Chondrocyte (in vitro differentiated cells): ENCODE measurements at regions not wholly inside any gene's neighbourhood (a gene's known extent, or its start where the extent isn't known, plus 50 kb on each side); places are given as distances from the start of the nearest gene placed in this dataset.

Experiments
- DNase-seq: peaks from one replicate; pipeline ENCODE4 v3.0.0; 2021; ENCODE audit warnings: mixed read lengths, low spot score
- H3K27ac Mint-ChIP-seq: one replicate; pipeline ENCODE4 v1.8.0; 2021; ENCODE audit warnings: mild to moderate bottlenecking, moderate library complexity, mixed read lengths; ENCODE audit not compliant: unreplicated experiment
- H3K27me3 Mint-ChIP-seq: 2 replicates; pipeline ENCODE4 v1.8.0; 2021; ENCODE audit warnings: low read depth, mixed read lengths
- H3K36me3 Mint-ChIP-seq: 2 replicates; pipeline ENCODE4 v1.8.0; 2021; ENCODE audit warnings: low read depth, mixed read lengths
- H3K4me1 Mint-ChIP-seq: 2 replicates; pipeline ENCODE4 v1.8.0; 2021; ENCODE audit warnings: low read depth, mild to moderate bottlenecking, mixed read lengths
- H3K4me3 Mint-ChIP-seq: one replicate; pipeline ENCODE4 v1.8.0; 2021; ENCODE audit warnings: mild to moderate bottlenecking, moderate library complexity, mixed read lengths; ENCODE audit not compliant: unreplicated experiment
- H3K9me3 Mint-ChIP-seq: 2 replicates; pipeline ENCODE4 v1.8.0; 2021; ENCODE audit warnings: low read depth, mixed read lengths
- TF ChIP-seq, protein P1 (sequence below): fragments of 200-600 bp; sonication (generic); IDR thresholded peaks from 2 replicates; pipeline ENCODE4 v1.5.0; 2021; ENCODE audit warnings: antibody characterized with exemption, mild to moderate bottlenecking, moderate library complexity

DNA sequence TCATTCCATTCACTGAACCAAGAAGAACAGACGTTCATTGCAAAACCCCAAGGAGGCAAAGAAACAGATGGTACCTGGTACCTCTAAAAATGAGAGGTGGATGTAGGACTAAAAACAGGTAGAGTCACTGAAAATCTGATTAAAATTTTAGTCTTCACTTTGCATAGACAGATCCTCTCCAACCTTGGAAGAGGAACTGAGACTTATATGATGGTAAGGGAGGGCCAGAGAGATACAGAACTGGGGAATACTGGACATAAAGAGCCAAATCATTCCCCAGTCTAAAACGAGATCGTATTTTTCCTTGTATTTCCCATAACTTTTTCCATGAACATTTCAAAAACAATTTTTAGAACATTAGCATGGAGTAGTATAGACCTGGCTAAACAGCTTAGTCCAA lies 59.7 kb upstream of the SPOPL start:
- peaks cover 10% of the 10 kb centered on the region for H3K4me1 Mint-ChIP-seq
- TF ChIP-seq, protein P1, sequence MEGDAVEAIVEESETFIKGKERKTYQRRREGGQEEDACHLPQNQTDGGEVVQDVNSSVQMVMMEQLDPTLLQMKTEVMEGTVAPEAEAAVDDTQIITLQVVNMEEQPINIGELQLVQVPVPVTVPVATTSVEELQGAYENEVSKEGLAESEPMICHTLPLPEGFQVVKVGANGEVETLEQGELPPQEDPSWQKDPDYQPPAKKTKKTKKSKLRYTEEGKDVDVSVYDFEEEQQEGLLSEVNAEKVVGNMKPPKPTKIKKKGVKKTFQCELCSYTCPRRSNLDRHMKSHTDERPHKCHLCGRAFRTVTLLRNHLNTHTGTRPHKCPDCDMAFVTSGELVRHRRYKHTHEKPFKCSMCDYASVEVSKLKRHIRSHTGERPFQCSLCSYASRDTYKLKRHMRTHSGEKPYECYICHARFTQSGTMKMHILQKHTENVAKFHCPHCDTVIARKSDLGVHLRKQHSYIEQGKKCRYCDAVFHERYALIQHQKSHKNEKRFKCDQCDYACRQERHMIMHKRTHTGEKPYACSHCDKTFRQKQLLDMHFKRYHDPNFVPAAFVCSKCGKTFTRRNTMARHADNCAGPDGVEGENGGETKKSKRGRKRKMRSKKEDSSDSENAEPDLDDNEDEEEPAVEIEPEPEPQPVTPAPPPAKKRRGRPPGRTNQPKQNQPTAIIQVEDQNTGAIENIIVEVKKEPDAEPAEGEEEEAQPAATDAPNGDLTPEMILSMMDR, result no peak
- no peak overlapping the region for H3K4me3 Mint-ChIP-seq
- no peak overlapping the region for H3K27ac Mint-ChIP-seq
- H3K36me3 Mint-ChIP-seq, result no peaks in the 10 kb centered on the region
- H3K9me3 Mint-ChIP-seq, result no peaks in the 10 kb centered on the region
- H3K27me3 Mint-ChIP-seq, result no peaks in the 10 kb centered on the region
- no peak for DNase-seq

DNA sequence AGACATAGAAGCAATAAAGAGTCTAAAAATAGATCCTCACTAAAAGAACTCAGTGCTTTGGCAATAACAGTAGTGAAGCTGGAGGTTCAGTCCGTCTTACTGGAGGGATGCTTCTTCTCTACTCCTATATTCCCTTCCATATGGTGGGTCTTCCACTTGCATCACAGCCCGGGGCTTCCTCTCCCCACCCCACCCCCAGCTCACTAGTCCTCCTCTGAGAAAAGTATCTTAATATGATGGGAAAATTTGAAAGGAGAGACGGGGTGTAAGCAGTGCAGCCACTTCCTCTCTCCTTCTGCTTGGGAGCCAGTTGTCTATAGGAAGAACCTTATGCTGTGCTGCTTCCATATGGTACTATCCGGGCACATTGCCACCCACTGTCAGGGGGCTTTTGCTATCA lies 57.2 kb upstream of the SPOPL start:
- no peaks in the 10 kb centered on the region for H3K27me3 Mint-ChIP-seq

DNA sequence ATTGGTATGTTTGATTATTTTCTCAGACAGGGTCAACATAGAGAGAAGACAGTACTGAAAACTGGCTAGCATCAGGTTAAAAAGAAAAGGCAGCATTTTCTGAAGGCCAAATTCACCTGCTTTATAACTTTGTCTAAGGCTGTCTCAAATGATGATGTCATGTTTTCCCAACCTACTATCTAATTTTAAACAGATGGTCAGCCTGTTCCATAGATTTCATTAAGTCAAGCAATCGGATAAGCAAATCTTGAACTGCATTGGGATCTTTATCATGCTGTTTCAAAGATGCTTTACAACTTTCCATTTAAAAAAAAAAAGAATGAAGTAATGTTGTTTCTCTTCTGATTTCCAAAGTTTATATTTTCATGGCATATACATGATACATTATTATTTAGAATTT lies 56.3 kb upstream of the SPOPL start:
- H3K27ac Mint-ChIP-seq, result no peak overlapping the region
- no peak for DNase-seq
- TF ChIP-seq, protein P1, result no peak
- no peaks in the 10 kb centered on the region for H3K36me3 Mint-ChIP-seq
- no peak overlapping the region for H3K4me3 Mint-ChIP-seq
- peaks cover 10% of the 10 kb centered on the region for H3K4me1 Mint-ChIP-seq
- H3K27me3 Mint-ChIP-seq, result no peaks in the 10 kb centered on the region
- no peaks in the 10 kb centered on the region for H3K9me3 Mint-ChIP-seq

More for the DNA sequence above, 57.2 kb upstream of the SPOPL start:
- DNase-seq, result no peak
- Mint-ChIP-seq H3K9me3 (no peaks in the 10 kb centered on the region), H3K36me3 (no peaks in the 10 kb centered on the region), H3K27ac (no peak overlapping the region), H3K4me3 (no peak overlapping the region), H3K4me1 (peaks cover 10% of the 10 kb centered on the region)
- TF ChIP-seq, protein P1, result no peak

DNA sequence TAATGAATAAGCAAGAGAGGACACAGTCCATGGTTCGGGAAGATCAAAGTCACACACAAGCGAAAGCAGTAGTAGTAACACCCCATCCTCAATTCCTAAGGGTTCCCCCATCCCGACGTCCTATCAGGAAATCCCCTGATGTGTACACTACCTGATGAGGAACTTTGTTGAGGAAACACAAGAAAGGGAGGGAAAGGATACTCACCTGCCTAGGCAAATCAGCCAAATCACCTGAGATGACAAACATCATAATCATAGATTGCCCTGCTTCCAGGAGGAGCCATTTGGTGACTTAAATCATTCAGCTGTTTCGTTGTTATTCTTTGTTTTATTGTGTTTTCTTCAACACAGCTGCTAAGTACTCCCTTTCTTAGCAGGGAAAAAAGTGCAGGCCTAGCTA lies 55.5 kb upstream of the SPOPL start:
- Mint-ChIP-seq H3K36me3 (no peaks in the 10 kb centered on the region), H3K27ac (no peak overlapping the region), H3K27me3 (no peaks in the 10 kb centered on the region), H3K9me3 (no peaks in the 10 kb centered on the region), H3K4me3 (no peak overlapping the region), H3K4me1 (peaks cover 5% of the 10 kb centered on the region)
- no peak for DNase-seq
- TF ChIP-seq, protein P1, result no peak

DNA sequence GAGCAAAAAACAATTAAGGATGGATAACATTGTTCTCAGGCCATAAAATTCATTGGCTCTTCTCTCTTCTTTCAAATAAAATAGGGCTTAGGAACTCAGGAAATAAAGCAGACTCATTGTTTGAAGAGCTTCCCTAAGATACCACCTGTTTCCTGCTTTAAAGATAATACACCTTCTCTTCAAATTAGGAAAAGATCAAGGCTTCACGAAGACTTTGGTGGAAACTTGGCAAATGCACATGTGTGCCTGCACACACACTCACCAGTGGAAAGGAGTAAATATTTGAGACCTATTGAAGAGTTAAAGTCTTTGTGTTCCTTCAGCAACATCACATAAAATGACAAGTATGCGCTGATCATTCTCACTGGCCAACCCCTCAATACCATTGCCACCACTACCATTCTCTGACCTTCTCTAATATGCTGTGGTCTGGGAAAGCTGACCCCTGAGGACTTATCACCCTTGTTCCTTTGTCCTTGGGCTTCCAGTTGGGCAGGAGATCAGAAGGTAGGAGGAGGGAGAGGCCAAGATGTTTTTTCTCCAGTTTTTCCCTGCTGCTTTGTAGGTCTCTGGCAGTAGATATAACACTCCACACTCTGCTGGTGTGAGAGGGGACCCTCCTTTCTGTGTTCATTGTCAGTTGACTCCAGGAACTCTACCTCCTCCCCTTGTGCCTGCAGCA lies 53.5 kb upstream of the SPOPL start:
- H3K4me1 Mint-ChIP-seq, result peaks cover 9% of the 10 kb centered on the region

More for the DNA sequence above, 53.5 kb upstream of the SPOPL start:
- TF ChIP-seq, protein P1, result no peak
- Mint-ChIP-seq H3K4me3 (no peak overlapping the region), H3K27ac (no peak overlapping the region), H3K9me3 (peaks cover 2% of the 10 kb centered on the region), H3K36me3 (no peaks in the 10 kb centered on the region), H3K27me3 (no peaks in the 10 kb centered on the region)
- no peak for DNase-seq
